Limb (tissue), 2 donors: ENCODE measurements at regions not wholly inside any gene's neighbourhood (a gene's known extent, or its start where the extent isn't known, plus 50 kb on each side); places are given as distances from the start of the nearest gene placed in this dataset.
A peak's percentile ranks its signal among the peaks of the same experiment; 100 is the strongest.
"Not testable (repeated sequence)": the region's sequence is repeated elsewhere in the genome, so short reads cannot be mapped to it uniquely, and the experiment has no call there.

Experiments
- DNase-seq, 2 donors: peaks; one replicate each; pipeline ENCODE4 v3.0.0-alpha.2; 2016; ENCODE audit errors: extremely low spot score in 2 of 2

DNA sequence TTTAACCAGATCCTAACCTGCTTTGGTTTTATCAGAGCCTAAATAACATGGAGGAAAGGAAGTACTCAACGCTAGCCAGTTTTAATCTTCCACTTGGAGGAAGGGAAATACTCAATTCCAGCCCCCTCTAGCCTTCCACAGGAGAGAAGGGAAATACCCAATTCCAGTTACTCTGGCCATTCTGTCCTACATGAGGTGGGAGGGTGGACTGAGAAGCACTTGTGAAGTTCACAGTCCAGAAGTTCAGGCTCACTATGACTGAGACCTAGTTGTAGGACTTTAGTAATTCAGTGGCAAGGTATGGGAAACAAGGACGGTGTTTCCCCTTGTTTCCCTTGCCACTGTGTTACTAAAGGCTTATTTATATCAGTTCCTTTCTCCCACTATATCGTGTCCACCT lies 672.0 kb downstream of the RFPL4B start:
- no peak for DNase-seq

DNA sequence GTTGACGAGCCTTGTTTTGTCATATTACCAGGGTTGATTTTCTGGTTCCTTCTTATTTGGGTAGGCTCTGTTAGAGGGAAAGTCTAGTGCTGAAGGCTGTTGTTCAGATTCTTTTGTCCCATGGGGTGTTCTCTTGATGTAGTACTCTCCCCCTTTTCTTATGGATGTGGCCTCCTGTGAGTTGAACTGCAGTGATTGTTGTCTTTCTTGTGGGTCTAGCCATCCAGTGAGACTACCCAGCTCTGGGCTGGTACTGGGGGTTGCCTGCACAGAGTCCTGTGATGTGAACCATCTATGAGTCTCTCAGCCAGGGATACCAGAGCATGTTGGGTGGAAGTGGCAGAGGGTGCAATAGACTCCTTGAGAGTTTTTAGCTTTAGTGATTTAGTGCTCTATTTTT lies 680.6 kb downstream of the RFPL4B start:
- no peak for DNase-seq

DNA sequence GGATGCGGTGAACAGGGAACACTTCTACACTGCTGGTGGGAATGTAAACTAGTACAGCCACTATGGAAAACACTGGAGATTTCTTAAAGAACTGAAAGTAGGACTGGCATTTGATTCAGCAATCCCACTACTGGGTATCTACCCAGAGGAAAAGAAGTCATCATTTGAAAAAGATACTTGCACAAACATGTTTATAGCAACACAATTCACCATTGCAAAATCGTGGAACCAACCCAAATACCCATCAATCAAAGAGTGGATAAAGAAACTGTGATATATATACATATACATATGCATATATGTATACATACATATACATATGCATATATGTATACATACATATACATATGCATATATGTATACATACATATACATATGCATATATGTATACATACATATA lies 682.0 kb downstream of the RFPL4B start:
- DNase-seq, result not testable (repeated sequence)

DNA sequence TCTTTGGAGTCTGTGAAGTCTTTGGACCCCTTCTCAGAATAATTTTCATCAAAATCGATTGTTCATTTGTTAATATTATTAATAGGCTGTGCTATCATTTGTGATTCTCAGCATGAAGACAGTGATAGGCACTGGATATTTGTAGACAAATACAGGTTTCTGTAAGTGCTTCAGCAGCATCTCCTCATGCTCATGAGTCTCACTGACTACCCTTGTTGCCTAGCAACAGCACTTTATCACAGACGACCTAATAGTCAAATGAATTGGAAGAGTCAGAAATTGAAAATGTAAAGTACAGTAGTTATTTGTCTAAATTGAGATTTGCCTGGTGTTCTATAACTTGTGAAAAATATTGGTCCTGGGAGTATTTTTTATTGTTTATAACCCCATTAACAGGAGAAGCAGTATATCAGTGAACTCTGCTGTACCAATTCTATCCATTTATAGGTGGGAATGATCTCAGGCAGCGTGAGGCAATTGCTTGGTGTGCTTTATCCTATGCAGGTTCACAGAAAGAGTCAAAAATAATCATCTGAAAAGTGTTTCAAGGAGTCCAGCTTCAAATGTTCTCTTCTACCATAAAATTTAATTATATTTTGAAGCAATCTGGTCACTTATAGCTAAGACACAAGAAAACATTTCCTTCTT lies 684.6 kb downstream of the RFPL4B start:
- DNase-seq, result no peak

DNA sequence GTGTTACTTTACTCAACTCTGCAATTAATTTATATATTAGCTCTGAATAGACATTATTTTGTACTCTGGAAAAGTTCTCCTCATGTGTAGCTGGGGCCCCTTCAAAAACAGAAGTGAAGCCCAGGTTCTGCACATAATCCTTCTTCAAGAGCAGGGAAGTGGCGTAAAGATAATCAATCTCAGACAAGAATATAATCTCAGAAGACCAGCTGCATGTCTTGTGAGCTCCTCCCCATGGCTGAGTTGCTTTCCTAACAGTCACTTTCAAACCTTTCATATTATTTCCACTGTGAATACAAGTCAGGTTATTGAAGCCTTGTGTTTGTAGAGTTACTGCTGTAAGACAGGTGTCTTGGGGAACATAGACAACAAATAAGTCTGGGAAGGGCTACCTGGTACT lies 691.9 kb downstream of the RFPL4B start:
- DNase-seq, result no peak

DNA sequence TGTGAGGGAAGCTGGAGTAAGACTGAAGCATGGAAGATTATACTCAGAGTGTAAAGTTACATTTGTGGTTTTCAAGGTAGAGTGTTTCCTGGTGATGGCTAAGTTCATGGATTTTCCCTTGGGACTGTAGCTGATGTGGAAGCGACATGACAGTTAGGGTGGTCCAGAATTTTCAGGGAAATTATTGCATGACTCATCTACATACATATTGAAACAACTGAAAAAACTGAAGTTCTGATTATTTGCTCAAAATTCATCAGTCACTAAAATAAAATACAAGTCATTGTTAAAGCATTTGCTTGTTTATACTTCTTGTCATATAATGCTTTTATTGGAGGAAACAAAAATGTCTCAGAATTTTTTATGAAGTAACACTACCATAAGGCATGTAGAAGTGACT lies 700.0 kb downstream of the RFPL4B start:
- no peak for DNase-seq

DNA sequence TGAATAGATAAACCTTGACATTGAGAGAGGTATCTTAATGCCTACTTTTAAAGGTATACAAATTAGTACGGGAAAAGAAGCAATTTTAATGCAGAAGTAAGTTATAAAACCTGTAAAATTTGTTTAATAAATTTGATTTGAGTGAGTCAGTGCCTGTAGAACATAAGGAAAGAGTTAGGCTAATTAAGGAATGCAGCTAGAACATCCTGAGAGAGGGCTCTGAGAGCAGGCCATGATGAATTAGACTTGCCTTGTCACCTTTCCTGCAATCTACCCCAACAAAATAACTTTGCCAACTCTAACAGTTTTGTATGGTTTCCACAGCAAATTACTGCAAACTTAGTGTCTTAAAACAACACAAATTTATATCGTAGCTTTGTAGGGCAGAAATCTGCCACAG lies 700.8 kb downstream of the RFPL4B start:
- DNase-seq, result no peak

DNA sequence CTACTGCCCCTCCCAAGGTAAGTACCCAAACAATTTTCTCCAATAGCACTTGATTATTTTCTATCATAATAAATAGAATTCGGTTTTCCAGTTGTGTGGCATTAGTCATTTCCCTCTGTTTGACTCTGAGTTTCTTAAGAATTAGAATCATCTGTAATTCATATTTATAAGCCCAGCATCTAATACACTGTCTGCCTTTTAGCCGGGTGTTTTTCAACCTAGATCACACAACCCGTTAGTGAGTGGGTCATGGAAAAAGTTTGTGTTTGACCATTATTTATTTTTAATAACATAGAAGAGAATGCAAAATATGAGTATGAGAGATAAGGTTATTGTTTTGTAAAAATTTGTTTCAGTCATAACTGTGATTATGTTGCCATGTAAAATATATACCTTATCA lies 701.6 kb downstream of the RFPL4B start:
- DNase-seq, result no peak

DNA sequence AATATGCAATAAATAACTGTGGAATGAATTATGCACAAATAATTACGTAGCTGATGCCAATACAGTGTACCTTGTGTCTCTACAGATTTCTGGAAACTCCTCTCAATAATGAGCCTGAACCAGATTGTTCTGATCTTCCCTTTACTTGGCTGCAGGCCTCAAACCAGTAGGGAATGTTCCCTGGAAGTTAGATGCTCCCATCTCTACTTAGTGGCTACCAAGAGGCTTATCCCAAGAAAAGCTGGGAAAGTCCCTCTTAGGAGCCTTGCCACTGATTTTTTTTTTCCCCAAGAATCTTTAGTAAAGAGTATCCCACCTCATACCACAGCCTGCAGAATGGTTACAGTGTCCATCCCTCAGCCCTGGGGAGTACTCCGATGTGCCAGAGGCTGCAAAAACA lies 702.1 kb downstream of the RFPL4B start:
- DNase-seq, result no peak

DNA sequence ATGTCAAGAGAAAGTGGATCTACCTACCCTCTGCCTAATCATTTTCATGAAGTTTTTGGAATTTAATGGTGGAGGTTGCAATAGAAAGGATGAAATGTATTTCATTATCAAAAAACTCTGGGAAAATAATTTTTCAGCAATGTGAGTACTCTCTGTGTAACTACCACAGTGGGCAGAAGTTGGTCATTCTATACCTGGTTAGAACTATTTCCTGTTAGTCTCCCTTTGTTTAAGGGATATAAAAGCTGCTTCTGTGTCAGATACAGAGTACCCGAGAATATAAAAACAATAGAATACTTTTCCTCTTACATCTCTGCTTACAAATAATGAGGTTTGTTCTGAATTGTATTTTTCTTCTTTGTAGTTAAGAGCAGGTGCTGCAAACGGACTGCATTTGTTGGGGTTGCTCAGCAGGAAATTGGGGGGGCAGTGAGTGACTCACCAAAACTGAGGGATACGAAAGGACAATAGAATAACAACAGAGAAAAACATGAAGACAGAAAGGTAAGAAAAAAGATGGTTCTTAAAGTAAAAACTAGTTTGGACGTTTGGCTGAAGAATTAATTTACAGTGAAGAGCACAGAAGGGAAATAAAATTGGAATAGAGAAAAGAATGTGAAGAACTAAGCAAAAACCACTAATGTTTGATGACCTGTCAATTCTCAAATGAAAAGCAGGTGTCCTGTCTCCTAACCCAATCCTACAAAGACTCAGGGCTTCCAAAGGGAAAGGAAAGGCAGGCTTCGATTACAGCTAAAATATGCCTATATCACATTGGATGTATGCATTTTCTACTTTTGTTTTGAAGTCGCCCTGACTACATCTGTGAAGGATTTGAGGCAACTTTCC lies 703.1 kb downstream of the RFPL4B start:
- DNase-seq, result peak in 1 of 2 donors; percentile 71

DNA sequence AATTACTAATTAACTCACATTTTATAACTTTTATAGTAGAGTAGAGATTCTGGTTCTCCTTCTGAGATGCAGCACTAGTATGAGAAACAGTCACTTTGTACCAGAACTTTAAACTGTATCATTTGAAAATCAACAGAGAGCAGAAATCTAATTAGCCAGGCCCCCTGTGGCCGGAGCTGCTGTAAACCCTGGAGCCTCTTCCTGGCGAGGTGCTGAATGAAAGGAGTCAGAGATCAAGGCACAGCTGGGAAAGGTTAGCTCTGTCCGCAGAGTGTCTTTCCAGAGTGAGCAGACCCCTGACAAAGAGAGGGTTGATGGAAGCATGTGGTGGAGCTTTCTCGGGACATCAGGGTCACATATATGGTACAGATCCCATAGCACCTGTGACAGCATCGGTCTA lies 703.8 kb downstream of the RFPL4B start:
- no peak for DNase-seq

DNA sequence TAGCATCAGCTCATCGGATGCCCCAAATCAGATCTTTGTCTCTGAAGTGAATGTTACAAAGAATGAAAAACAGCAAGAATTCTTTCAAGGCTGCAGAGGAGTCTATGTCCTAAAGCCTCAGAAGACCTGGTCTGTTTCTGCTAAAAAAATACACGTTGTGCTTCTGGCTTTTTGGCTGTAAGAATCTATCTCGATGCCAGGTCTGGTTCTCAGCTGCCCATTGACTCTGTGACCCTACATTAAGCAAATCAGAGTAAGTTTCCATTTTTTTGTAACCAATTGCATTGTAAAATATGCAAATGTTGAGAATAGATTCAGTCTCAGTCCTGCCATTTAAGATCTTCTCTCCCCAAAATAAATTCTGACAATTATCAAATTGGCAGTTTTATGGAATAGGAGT lies 705.4 kb downstream of the RFPL4B start:
- DNase-seq, result no peak

DNA sequence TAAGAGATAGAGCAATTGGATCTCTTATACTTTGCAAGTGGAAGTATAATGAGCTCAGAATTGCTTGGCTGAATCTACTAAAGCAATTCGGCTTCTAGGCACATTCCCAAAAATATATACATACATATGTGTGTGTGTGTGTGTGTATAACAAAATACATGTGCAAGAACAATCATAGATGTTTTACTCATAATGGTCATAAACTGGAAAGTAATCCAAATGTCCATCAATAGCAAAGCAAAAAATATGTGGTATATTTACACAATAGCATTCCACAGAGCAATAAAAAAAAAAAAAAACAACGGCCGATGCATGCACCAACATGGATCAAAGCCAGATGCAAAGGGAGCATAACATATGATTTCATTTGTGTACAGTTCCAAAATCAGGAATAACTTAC lies 707.9 kb downstream of the RFPL4B start:
- peak in 1 of 2 donors; percentile 65 for DNase-seq

DNA sequence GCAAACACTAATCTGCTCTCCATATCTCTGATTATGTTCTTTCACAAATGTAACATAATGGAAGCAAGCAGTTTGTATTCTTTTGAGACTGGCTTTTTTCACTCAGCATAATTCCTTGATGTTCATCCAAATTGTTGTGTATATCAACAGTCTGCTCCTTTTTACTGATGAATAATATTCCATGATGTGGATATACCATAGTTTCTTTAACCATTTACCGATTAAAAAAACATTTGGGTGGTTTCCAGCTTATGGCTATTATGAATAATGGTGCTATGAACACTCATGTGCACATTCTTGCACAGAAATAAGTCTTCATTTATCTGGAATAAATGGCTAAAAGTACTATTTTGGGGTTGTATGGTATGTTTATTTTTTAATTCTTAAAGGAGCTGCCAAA lies 708.9 kb downstream of the RFPL4B start:
- no peak for DNase-seq

DNA sequence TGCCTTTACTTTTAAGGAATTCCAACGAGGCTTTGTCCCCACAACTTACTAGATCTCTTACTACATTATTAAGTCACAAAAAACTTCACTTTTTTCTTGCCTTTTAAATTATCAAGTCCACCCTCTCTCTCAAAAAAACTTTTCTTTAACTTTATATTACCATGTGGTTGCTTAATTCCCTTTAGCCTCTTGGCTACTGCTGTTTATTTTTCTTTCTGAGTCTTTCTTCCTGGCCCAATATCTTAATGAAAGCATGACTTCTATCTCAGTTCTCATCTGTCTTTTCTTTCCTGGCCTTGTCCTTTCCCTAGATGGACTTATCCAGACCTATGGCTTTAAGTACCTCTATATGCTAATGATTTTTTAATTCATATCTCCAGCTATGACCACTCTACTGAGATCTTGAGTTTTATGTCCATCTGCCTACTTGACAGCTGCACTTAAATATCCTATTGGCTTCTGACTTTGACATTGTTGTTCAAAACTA lies 710.5 kb downstream of the RFPL4B start:
- no peak for DNase-seq

DNA sequence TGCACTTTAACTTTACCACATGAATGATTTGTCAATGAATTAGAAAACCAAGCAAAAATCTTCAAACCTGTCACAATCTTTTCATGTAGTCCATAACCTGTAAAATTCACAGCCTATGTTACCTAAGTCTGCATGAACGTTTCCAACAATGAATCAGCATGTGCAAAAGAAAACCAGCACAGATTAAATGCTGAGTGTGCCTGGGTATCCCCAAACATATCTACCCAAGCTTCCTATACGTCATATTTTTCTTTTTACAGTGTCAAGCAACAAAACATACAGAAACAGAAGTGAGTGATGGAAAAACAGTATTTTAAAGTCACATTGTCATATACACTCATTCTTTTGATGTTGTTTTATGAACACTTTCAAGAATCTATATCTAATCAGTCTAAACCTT lies 713.5 kb downstream of the RFPL4B start:
- DNase-seq, result no peak

DNA sequence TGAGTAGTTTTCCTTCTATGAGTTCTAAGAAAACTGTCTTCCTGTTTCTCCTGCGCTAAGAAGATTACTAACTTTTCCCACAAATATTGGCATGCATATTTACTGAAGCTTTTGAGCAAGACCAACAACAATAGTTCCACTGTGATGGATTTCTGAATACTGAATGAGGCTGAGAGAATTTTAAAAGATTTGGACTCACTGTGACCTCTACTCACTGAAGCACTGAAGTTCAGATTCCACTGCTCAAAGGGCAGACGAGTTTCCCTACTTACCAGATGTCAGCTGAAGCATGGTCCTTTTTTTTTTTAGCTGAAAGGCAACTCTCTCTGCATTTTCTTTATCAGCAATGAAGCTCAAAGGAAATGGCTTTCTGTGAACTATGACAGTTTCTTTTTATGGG lies 718.5 kb downstream of the RFPL4B start:
- DNase-seq, result peak in 1 of 2 donors; percentile 66

DNA sequence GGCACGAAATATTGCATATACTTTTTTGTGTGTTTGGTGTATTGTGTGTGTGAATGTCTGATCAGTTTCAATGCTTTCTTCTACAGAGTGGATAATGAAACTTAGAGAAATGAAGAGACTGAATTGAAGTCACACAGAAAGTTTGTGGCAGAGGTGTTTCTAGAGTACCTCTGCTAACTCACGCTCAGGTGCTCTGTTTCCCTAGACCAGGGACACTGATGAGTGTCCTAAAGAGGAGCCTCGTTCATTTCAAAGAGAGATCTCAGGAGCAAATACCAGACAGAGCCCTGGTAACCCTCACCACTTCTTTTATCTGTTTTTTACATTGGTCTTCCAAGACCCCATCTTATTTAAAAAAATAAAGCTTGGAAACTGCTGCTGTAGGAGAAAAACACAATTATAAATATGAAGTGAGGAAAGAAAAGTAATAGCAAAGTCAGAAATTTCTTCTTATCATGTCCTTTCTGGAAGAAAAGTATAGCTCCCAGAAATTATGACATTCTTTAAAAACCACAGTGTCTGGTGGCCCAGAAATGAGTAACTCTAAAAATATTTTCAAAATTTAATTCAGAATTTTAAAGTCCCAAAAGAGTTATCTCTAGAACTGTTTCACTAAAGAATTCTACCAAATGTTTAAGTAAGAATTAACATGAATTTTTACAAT lies 720.6 kb downstream of the RFPL4B start:
- DNase-seq, result no peak

DNA sequence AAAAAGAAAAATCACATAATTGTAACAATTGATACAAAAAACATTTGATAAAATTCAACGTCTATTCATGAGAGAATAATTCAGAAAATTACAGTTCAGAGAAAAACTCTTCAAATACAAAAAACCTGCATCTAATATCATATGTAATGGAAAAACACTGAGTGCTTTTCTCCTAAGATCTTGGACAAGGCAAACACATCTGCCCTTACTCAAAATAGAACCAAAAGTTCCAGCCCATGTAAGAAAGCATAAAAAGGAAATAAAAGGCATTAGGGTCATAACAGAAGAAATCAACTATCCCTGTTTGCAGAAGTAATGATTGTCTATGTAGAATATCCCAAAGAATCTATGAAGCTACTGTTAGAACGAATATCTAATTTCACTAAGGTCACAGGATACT lies 721.4 kb downstream of the RFPL4B start:
- no peak for DNase-seq

DNA sequence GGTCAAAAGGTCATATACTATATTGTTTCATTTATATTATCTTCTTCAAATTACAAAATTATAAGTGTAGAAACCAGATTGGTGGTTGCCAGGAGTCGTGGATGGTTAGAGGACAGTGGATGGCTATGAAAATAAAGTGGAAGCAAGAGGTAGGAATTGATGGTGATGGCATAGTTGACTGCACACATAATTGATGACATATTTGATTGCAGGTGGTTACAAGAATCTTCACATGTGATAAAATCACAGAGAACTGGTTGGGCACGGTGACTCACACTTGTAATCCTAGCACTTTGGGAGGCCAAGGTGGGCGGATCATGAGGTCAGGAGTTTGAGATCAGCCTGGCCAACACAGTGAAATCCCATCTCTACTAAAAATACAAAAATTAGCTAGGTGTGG lies 723.6 kb downstream of the RFPL4B start:
- DNase-seq, result not testable (repeated sequence)

DNA sequence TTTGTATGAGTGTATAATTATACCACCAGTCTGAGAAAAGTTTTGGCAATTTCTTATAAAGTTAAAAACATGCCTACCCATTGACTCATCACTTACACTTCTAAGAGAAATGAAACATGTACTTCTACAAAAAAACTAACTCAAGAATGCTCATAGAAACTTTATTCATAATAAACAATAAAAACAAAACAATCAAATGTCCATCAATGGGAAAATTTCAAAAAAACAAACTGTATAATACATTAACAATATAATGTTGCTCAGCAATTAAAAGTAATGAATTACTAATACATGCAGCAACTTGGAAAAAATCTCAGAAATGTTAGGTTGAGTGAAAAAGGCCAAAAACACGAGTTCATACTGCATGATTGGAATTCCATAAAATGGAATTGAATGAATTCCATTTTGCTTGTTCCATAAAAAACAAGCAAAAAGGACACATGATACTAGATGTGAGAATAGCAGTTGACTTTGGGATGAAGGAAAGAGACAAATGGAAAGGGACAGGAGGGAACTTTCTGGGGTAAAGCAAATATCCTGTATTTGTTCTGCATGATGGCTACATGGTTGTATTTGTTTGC lies 726.6 kb downstream of the RFPL4B start:
- DNase-seq, result no peak

DNA sequence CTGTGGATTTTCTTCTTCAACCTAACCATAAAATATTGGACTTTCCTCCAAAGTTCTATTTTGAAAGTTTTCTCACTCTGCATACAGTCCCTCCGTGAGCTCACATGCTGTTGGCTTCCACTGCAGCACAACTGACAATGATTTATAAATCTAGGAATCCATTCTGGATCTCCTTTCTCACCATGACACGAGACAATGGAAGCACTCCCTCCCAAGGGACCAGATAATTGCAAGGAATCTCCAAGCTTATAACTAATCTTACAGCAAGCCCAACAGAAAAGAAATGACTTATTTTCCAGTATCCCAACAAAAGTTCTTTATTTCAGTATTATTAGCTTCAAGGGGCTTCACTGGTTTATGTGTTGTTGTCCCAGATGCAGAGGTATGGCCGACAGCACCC lies 729.0 kb downstream of the RFPL4B start:
- no peak for DNase-seq
